Kidney (tissue), 13 donors: ENCODE measurements at regions not wholly inside any gene's neighbourhood (a gene's known extent, or its start where the extent isn't known, plus 50 kb on each side); places are given as distances from the start of the nearest gene placed in this dataset.

Experiments
- DNase-seq, 5 donors: peaks; one replicate each; pipeline ENCODE4 v3.0.0-alpha.2; 2013 to 2020
- FAIRE-seq: peaks from 2 replicates; lab custom pipeline; 2012; peaks lifted over from hg19 to GRCh38; lab: Jason Lieb, UNC
- H3K27ac ChIP-seq, 2 donors: one replicate each; pipeline ENCODE4 v1.7.0; 2013; ENCODE audit warnings: low read depth in 2 of 2, low read length in 2 of 2, inconsistent platforms in 1 of 2
- H3K27me3 ChIP-seq: one replicate; pipeline ENCODE4 v1.7.1; 2013; ENCODE audit warnings: low read length, inconsistent platforms; ENCODE audit not compliant: control insufficient read depth, insufficient read depth
- H3K36me3 ChIP-seq, 3 donors: one replicate each; pipeline versions ENCODE4 v1.7.0 to v1.7.1; 2013; ENCODE audit warnings: low read length in 3 of 3, control low read depth in 1 of 3, inconsistent platforms in 1 of 3; ENCODE audit not compliant: insufficient read depth in 3 of 3, control insufficient read depth in 2 of 3
- H3K4me1 ChIP-seq, 3 donors: one replicate each; pipeline versions ENCODE4 v1.7.0 to v1.7.1; 2013; ENCODE audit warnings: low read length in 3 of 3, inconsistent platforms in 1 of 3, low read depth in 1 of 3; ENCODE audit not compliant: control insufficient read depth in 2 of 3, insufficient read depth in 2 of 3
- H3K4me3 ChIP-seq, 3 donors: one replicate each; pipeline versions ENCODE4 v1.7.0 to v1.8.1; 2013; ENCODE audit warnings: low read length in 3 of 3, control low read depth in 1 of 3, inconsistent platforms in 1 of 3
- H3K9ac ChIP-seq, 3 donors: one replicate each; pipeline versions ENCODE4 v1.7.0 to v1.7.1; 2013; ENCODE audit warnings: low read length in 3 of 3, control low read depth in 1 of 3, inconsistent platforms in 1 of 3
- H3K9me3 ChIP-seq, 3 donors: one replicate each; pipeline versions ENCODE4 v1.7.0 to v1.7.1; 2013; ENCODE audit warnings: low read length in 3 of 3, control low read depth in 1 of 3, inconsistent platforms in 1 of 3; ENCODE audit not compliant: control insufficient read depth in 2 of 3, insufficient read depth in 1 of 3
- intact Hi-C: fragments of 100-400 bp; cut with DNase I; formaldehyde crosslinking; loops from one replicate; pipeline ENCODE4 v1.11.1; 2022
- TF ChIP-seq, protein P1 (sequence below): IDR thresholded peaks from 3 replicates; pipeline ENCODE4 v1.5.1; 2012; ENCODE audit warnings: mild to moderate bottlenecking, moderate library complexity, borderline replicate concordance; ENCODE audit not compliant: insufficient read depth; ENCODE audit errors: extremely low read depth
- donor health status: control.
- donor health status: control.
- donor health status: control.
- donor health status: control.
- donor health status: control.
- donor health status: DM: yes; HTN: yes; CAD: no.
- donor health status: Normal renal cell carcinoma (clear cell type).

DNA sequence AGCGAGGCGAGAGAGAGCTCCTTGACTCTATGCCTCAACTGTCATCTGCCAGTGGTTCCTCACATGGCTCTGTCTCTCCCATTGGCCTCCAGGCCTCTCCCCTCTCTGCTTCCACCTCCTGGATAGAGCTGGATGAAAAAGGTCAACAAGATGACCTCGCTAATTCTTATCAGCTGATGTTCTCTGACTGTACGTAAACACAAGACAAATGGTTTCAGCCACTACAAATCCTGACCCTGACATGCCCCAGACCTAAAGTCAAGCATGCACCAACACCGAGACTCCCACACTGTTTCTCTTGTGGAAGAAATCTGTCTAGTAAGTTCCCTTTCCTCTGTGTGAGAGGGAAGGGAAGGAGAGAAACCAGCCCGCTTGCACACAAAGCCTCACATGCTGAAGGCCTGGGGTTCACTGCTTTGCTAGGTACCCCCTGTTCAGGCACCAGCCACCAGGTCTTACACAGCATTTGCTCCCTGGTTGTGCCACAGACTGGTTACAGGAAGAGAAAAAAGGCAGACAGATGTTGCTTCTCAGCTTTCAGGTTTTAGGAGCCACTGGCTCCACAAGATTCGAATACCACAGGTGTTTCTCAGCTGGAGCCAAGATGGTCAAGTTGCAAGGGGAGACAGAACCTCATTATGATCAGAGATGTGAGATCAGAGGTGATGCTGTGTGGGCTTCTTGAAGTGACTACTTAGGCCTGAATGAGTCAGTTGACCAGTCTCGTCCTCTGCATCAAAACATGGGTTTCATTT is 592.5 kb downstream of the CCDC171 start:
- Histone ChIP-seq H3K4me3 (no peak overlapping the region), H3K4me1 (no peaks in the 10 kb centered on the region), H3K27me3 (no peaks in the 10 kb centered on the region), H3K9ac (no peak overlapping the region), H3K9me3 (no peaks in the 10 kb centered on the region), H3K27ac (no peak overlapping the region), H3K36me3 (no peaks in the 10 kb centered on the region)
- DNase-seq: peak in 3 of 5 donors; percentile 32 to 82 (median 67)
- TF ChIP-seq, protein P1, sequence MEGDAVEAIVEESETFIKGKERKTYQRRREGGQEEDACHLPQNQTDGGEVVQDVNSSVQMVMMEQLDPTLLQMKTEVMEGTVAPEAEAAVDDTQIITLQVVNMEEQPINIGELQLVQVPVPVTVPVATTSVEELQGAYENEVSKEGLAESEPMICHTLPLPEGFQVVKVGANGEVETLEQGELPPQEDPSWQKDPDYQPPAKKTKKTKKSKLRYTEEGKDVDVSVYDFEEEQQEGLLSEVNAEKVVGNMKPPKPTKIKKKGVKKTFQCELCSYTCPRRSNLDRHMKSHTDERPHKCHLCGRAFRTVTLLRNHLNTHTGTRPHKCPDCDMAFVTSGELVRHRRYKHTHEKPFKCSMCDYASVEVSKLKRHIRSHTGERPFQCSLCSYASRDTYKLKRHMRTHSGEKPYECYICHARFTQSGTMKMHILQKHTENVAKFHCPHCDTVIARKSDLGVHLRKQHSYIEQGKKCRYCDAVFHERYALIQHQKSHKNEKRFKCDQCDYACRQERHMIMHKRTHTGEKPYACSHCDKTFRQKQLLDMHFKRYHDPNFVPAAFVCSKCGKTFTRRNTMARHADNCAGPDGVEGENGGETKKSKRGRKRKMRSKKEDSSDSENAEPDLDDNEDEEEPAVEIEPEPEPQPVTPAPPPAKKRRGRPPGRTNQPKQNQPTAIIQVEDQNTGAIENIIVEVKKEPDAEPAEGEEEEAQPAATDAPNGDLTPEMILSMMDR: no peak
- no peak for FAIRE-seq
- intact Hi-C loops: no loop called here

DNA sequence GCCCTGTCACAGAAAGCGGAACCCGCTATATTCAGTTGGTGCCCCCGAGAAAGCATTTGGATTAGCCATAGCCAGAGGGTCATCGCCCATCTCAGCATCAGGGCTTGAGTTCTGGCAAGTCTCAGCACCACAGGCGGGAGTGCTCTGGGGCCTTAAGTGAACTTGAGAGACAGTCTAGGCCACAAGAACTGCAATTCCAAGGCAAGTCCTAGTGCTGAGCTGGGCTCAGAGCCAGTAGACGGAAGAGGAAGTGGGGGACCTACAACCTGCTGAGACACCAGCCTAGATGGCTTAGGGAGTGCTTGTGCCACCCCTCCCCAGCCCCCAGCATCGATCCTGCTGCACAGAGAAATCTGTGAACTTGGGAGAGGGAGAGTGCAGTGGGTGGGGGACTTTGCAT is 594.9 kb downstream of the CCDC171 start:
- Histone ChIP-seq H3K4me1 (no peaks in the 10 kb centered on the region), H3K9ac (no peak overlapping the region), H3K27ac (no peak overlapping the region), H3K36me3 (no peaks in the 10 kb centered on the region), H3K27me3 (no peaks in the 10 kb centered on the region), H3K4me3 (no peak overlapping the region), H3K9me3 (no peaks in the 10 kb centered on the region)
- DNase-seq (no peak), FAIRE-seq (no peak)
- TF ChIP-seq, protein P1: no peak
- intact Hi-C loops: no loop called here

DNA sequence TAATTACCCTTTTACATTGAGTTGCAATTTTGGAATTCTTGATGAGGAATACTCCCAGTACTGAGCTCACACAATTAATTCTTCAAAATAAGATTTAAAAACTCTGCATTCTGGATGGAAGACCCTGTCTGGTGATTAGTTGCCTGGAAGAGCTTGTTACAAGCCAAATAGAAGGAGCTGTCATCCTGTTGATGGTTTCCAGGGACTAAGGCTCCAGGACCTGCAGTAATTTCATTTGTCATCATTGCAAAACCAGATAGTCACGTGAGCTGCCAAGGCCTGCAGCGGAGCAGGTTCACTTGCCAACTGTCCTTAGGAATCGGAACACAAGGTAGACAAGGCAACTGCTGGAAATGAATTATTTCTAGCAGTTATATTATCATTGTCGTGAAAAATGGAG is 597.7 kb downstream of the CCDC171 start:
- TF ChIP-seq, protein P1: no peak
- FAIRE-seq (no peak), DNase-seq (no peak)
- Histone ChIP-seq H3K27ac (no peak overlapping the region), H3K36me3 (no peaks in the 10 kb centered on the region), H3K4me3 (no peak overlapping the region), H3K27me3 (no peaks in the 10 kb centered on the region), H3K4me1 (no peaks in the 10 kb centered on the region), H3K9me3 (no peaks in the 10 kb centered on the region), H3K9ac (no peak overlapping the region)
- intact Hi-C loops: no loop called here
